GM18951 (cell line): ENCODE measurements at regions not wholly inside any gene's neighbourhood (a gene's known extent, or its start where the extent isn't known, plus 50 kb on each side); places are given as distances from the start of the nearest gene placed in this dataset.
"Not testable (repeated sequence)": the region's sequence is repeated elsewhere in the genome, so short reads cannot be mapped to it uniquely, and the experiment has no call there.

ENCODE experiments used
- POLR2A ChIP-seq: IDR thresholded peaks from 4 replicates; pipeline ENCODE4 v1.6.1; 2011; ENCODE audit warnings: mild to moderate bottlenecking; ENCODE audit not compliant: insufficient read length, insufficient read depth; ENCODE audit errors: extremely low read depth
- in situ Hi-C: fragments of 300-500 bp; cut with MboI; formaldehyde crosslinking; loops from one replicate; pipeline ENCODE4 v1.12.0; 2022; ENCODE audit warnings: low sequenced_read_pairs, mixed read lengths, inconsistent platforms; ENCODE audit not compliant: unreplicated experiment

- no peak for TF ChIP-seq POLR2A
- in situ Hi-C loops, result no loop called here
These were observed 404.8 kb downstream of the EPHA5 start for GRCh38 chr4:65265526-65265925.

- no peak for TF ChIP-seq POLR2A
- in situ Hi-C loops, result no loop called here
These were observed 411.0 kb downstream of the EPHA5 start for GRCh38 chr4:65259296-65259695.

GRCh38 chr4:65250916-65251315 is 419.4 kb downstream of the EPHA5 start:
- no peak for TF ChIP-seq POLR2A

GRCh38 chr4:65249111-65249510 is 421.2 kb downstream of the EPHA5 start:
- in situ Hi-C loops, result no loop called here
- TF ChIP-seq POLR2A, result no peak

More at GRCh38 chr4:65250916-65251315, 419.4 kb downstream of the EPHA5 start:
- in situ Hi-C loops, result no loop called here

GRCh38 chr4:65242156-65242846 is 428.0 kb downstream of the EPHA5 start:
- no peak for TF ChIP-seq POLR2A
- in situ Hi-C loops, result no loop called here

- no peak for TF ChIP-seq POLR2A
- in situ Hi-C loops, result no loop called here
These were observed 428.9 kb downstream of the EPHA5 start for GRCh38 chr4:65241257-65241997.

- no peak for TF ChIP-seq POLR2A
- in situ Hi-C loops, result no loop called here
These were observed 436.2 kb downstream of the EPHA5 start for GRCh38 chr4:65234061-65234460.

- TF ChIP-seq POLR2A, result no peak
- in situ Hi-C loops, result no loop called here
These were observed 442.7 kb downstream of the EPHA5 start for GRCh38 chr4:65227628-65228027.

- in situ Hi-C loops, result no loop called here
- TF ChIP-seq POLR2A, result no peak
These were observed 446.7 kb downstream of the EPHA5 start for GRCh38 chr4:65223601-65224000.

GRCh38 chr4:65223074-65223473 is 447.2 kb downstream of the EPHA5 start:
- in situ Hi-C loops, result not testable (repeated sequence)

GRCh38 chr4:65217179-65217578 is 453.1 kb downstream of the EPHA5 start:
- in situ Hi-C loops, result no loop called here
- no peak for TF ChIP-seq POLR2A

- no peak for TF ChIP-seq POLR2A
- in situ Hi-C loops, result no loop called here
These were observed 467.4 kb downstream of the EPHA5 start for GRCh38 chr4:65202853-65203236.

GRCh38 chr4:65202165-65202852 is 468.0 kb downstream of the EPHA5 start:
- TF ChIP-seq POLR2A, result no peak
- in situ Hi-C loops, result no loop called here

- in situ Hi-C loops, result no loop called here
These were observed 474.6 kb downstream of the EPHA5 start for GRCh38 chr4:65195666-65196065.

GRCh38 chr4:65195002-65195401 is 475.3 kb downstream of the EPHA5 start:
- in situ Hi-C loops, result no loop called here
- no peak for TF ChIP-seq POLR2A

More at GRCh38 chr4:65195666-65196065, 474.6 kb downstream of the EPHA5 start:
- TF ChIP-seq POLR2A, result no peak
